Astrocyte of the cerebellum (primary cell): ENCODE measurements at regions not wholly inside any gene's neighbourhood (a gene's known extent, or its start where the extent isn't known, plus 50 kb on each side); places are given as distances from the start of the nearest gene placed in this dataset.

Experiments
- DNase-seq: peaks from one replicate; pipeline ENCODE4 v3.0.0-alpha.2; 2011; ENCODE audit warnings: low read depth
- H3K4me3 ChIP-seq: 2 replicates; pipeline ENCODE4 v1.5.1; 2011; ENCODE audit warnings: mild to moderate bottlenecking, low read depth, low read length, moderate library complexity
- in situ Hi-C: cut with HindIII; loops from 2 replicates; pipeline ENCODE4 v1.10.0; 2017; ENCODE audit warnings: low sequenced_read_pairs
- TF ChIP-seq, protein P1 (sequence below): IDR thresholded peaks from 2 replicates; pipeline ENCODE4 v1.5.1; 2012; ENCODE audit warnings: low read length, low read depth, moderate library complexity, mild to moderate bottlenecking; ENCODE audit errors: missing control alignments

DNA sequence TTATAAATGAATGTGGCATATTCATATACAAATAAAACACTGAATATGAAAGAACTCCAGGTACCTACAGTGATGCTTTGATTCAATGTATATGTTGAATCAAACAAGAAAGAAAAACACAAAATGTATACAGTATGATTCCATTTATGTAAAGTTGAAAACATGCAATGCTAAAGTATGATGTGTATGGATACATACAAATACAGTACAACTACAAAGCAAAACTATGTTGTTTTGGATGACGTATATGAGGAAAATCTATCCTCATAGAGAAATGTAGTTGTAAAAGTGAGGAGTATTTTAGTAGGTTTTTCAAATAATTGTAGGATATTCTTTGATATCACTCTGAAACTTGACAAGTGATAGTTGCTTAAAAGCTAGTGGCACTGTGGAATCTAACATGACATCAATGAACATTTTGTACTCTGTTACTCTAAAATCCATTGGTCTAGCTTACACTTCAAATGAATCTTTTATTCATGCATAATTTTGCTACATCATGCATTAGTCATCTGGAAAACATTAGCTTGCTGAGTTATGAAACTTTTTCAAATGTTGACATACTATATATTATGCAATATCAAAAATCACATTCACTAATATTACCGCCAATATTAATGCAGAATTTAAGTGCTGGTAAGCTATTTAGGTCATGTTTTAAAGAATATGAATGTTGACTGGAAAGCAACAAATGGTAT, 278.1 kb upstream of the CHRNA7 start:
- in situ Hi-C loops = no loop called here
- H3K4me3 ChIP-seq = no peak overlapping the region
- DNase-seq = no peak
- TF ChIP-seq, protein P1, sequence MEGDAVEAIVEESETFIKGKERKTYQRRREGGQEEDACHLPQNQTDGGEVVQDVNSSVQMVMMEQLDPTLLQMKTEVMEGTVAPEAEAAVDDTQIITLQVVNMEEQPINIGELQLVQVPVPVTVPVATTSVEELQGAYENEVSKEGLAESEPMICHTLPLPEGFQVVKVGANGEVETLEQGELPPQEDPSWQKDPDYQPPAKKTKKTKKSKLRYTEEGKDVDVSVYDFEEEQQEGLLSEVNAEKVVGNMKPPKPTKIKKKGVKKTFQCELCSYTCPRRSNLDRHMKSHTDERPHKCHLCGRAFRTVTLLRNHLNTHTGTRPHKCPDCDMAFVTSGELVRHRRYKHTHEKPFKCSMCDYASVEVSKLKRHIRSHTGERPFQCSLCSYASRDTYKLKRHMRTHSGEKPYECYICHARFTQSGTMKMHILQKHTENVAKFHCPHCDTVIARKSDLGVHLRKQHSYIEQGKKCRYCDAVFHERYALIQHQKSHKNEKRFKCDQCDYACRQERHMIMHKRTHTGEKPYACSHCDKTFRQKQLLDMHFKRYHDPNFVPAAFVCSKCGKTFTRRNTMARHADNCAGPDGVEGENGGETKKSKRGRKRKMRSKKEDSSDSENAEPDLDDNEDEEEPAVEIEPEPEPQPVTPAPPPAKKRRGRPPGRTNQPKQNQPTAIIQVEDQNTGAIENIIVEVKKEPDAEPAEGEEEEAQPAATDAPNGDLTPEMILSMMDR = no peak

DNA sequence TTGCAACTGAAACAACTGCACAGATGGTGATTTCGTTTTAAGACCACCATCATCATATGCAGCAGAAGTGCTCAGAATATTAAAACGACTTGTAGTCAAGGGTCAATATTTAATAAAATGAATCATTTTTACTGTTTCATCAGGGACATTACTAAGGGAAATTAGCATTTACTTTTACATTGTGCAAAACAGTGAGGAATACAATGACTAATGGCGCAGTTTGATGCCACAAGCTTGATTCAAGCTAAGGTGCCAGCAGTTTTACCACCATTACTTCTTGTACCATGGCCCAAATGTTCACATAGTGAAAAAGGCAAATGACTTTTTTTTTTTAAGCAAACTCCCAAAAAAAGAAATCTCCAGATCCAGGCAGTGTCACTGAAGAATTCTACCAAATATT, 277.4 kb upstream of the CHRNA7 start:
- in situ Hi-C loops = no loop called here
- TF ChIP-seq, protein P1 = no peak
- H3K4me3 ChIP-seq = no peak overlapping the region
- DNase-seq = no peak

DNA sequence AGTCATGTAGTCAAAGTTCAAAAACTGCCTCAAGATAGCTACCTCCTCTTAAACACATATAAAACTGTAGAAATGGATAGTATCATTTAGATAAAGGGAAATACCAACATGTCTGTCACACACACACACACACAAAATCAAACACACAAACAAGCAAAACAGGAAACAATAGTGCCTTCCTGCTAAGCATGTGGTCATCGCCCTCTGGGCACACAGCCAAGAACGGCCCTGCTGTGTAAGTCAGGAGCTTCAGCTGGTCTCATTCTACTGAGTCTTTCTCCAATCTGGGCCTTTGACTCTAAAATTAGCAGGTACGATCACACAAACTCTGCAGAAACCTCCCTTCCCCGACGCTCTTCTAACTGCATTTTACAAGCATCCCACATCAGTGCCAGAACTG, 272.2 kb upstream of the CHRNA7 start:
- DNase-seq = peak; percentile 12
- TF ChIP-seq, protein P1 = no peak
- in situ Hi-C loops = no loop called here
- H3K4me3 ChIP-seq = no peak overlapping the region

DNA sequence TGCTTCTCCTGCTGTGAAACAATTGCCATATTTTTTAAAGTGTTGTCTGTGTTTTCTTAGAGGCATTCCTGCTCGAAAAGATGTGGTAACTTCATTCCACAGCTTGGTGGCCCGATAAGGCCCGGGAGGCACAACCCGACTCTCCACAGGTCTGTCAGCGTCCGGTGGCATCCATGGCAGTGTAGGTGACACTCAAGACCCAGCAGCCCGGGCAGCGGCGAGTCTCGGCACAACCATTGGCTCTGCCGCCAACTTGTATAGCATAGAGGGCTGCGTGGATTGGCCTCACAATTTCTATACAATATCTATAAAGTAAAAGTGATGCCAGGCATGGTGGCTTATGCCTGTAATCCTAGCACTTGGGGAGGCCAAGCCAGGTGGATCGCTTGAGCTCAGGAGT, 262.3 kb upstream of the CHRNA7 start:
- in situ Hi-C loops = no loop called here
- no peak overlapping the region for H3K4me3 ChIP-seq
- TF ChIP-seq, protein P1 = no peak
- no peak for DNase-seq

DNA sequence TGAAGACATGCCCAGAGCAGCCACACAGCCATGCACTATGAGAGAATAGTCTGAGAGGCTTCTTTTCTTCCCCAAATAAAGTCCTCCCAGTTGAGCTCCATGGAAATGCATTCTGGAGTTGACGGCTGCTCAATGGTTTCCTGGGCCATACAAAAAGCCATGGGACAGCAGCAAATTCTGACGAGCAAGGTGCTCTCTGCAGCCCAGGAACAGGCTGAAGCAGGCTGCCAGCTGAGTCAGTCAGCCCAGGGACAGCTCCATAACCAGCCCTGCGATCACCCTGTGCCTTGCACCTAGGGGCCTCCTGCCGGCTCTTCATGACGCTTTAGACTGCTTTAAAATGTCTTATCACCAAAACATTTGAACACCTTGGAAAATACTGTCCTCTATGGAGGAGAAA, 256.3 kb upstream of the CHRNA7 start:
- in situ Hi-C loops = no loop called here
- no peak overlapping the region for H3K4me3 ChIP-seq
- TF ChIP-seq, protein P1 = no peak
- DNase-seq = no peak

DNA sequence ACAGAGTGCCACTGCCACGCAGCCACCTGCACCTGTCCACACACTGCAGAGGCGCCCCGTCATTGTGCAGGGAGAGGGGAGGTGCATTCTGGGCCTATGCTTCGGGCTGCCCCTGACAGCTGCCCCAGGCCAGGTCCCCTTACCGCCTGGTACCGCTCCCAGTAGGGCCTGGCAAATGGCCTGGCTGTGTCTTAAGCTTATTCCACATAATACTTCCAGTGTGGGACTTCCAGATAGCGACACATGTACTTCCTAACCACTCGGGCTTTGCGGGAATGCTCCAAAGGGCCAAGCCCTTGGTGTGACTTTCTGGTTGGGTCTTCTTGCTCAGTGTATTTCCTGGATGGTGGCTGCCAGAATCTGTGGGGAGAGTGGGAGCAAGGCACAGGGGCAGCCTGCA, 254.3 kb upstream of the CHRNA7 start:
- DNase-seq = no peak
- TF ChIP-seq, protein P1 = no peak
- in situ Hi-C loops = no loop called here

DNA sequence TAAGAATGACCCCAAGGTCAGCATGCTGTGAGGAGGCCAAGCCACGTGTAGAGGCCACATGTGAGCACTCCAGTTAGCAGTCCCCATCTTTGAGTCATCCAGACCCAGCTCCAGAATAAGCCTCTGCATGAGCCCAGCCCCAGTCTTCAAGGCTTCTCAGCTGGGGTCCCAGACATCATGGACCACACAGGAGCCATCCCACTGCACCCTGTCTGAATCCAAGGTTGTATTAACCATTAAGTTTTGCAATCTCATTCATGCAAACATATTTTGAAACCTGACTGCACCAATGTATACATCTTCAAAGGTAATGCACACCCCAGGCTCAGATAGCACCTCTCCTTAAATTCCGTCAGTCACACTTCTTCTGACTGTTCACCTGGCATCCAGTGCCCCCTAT, 249.1 kb upstream of the CHRNA7 start:
- no peak overlapping the region for H3K4me3 ChIP-seq
- no peak for DNase-seq
- TF ChIP-seq, protein P1 = no peak
- in situ Hi-C loops = no loop called here

More for the DNA sequence above, 254.3 kb upstream of the CHRNA7 start:
- no peak overlapping the region for H3K4me3 ChIP-seq
